Astrocyte (in vitro differentiated cells and primary cell): ENCODE measurements at regions not wholly inside any gene's neighbourhood (a gene's known extent, or its start where the extent isn't known, plus 50 kb on each side); places are given as distances from the start of the nearest gene placed in this dataset.

Experiments used
- EZH2 ChIP-seq: IDR thresholded peaks from 2 replicates; pipeline ENCODE4 v1.6.1; 2012; ENCODE audit warnings: mild to moderate bottlenecking, low read length, inconsistent platforms; ENCODE audit not compliant: insufficient read depth
- TF ChIP-seq, protein P1 (sequence below): IDR thresholded peaks from 2 replicates; pipeline ENCODE4 v1.5.1; 2011; ENCODE audit warnings: low read depth, mild to moderate bottlenecking, inconsistent platforms, low read length, moderate library complexity; ENCODE audit not compliant: insufficient read depth

DNA sequence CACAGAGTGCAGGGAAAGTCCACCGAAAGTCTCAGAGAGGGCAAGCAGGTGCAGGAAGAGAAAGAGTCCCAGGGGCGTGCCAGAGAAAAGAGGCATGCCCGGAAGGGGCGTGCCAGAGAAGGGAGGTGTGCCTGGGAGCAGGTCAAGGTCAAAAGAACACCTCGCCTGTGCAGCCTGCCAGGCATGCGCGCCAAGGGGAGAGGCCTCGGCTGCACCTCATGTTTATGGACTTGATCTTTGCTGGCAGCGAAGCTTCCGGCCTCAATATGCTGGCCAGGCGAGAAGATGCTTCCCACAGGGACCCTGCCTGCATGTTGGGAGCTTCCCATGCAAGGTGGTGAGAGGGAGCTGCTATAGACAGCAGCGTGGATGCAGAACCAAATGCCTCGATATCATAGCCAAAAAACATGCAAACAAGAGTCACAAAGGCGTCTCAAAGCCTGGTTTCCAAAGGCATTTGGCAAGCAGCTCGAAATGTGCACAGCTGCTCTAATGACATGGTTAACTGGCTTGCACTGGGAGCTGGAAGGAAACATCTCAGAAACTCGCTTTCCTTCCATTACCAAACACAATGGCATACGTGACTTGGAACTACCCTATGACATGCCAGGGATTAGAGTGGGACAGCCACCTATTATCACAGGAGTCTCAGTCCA, 192.5 kb upstream of the PPP2R2D start:
- TF ChIP-seq, protein P1, sequence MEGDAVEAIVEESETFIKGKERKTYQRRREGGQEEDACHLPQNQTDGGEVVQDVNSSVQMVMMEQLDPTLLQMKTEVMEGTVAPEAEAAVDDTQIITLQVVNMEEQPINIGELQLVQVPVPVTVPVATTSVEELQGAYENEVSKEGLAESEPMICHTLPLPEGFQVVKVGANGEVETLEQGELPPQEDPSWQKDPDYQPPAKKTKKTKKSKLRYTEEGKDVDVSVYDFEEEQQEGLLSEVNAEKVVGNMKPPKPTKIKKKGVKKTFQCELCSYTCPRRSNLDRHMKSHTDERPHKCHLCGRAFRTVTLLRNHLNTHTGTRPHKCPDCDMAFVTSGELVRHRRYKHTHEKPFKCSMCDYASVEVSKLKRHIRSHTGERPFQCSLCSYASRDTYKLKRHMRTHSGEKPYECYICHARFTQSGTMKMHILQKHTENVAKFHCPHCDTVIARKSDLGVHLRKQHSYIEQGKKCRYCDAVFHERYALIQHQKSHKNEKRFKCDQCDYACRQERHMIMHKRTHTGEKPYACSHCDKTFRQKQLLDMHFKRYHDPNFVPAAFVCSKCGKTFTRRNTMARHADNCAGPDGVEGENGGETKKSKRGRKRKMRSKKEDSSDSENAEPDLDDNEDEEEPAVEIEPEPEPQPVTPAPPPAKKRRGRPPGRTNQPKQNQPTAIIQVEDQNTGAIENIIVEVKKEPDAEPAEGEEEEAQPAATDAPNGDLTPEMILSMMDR, result no peak
- no peak for TF ChIP-seq EZH2
